ENCODE measurements at regions not wholly inside any gene's neighbourhood (a gene's known extent, or its start where the extent isn't known, plus 50 kb on each side); places are given as distances from the start of the nearest gene placed in this dataset.

DNA sequence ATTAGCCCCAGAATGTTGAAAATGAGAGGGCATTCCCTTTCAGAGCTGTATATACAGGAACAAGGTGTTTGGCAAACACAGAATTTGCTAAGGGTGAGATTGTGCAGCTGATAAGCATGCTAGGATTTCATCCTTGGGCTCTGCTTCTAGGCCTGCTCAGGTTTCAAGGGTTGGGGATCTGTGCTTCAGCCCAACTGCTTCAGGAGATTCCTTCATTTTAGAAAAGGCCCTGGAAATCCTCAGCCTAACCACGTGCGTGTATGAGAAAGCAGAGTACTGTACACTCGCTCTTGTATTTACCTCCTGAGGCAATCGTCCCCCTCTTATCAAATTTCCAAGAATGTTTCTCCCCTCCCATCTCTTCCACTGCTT, 291.6 kb upstream of the ARGLU1 start:
- Histone ChIP-seq H3K9me3 (ENCODE audit: low read length) (no peaks in the 10 kb centered on the region), H3K9me2 (ENCODE audit: insufficient read depth, low read length) (no peaks in the 10 kb centered on the region), H3K27me3 (ENCODE audit: insufficient read depth, low read depth, low read length) (no peaks in the 10 kb centered on the region), H3K79me2 (replicated peaks; ENCODE audit: insufficient read depth, low read length) (no peaks in the 10 kb centered on the region), H4K20me1 (ENCODE audit: insufficient read depth) (no peaks in the 10 kb centered on the region), H3K27ac (ENCODE audit: low read length) (no peak overlapping the region), H3K36me3 (ENCODE audit: insufficient read depth, low read length) (no peaks in the 10 kb centered on the region), H3F3A (ENCODE audit: insufficient read depth, low read length, poor library complexity, severe bottlenecking) (no peaks in the 10 kb centered on the region), H3K4me3 (ENCODE audit: low read length) (no peak overlapping the region), H3K4me2 (ENCODE audit: low read length) (no peak overlapping the region), H3K9ac (ENCODE audit: low read length) (no peak overlapping the region), H2AFZ (ENCODE audit: low read depth, low read length) (no peak overlapping the region)
- TF ChIP-seq POLR2AphosphoS5 (IDR thresholded peaks at IDR 0.05) (no peak), RAD21 (conservative IDR thresholded peaks at IDR 0.05) (no peak)
- TF ChIP-seq, protein P1, sequence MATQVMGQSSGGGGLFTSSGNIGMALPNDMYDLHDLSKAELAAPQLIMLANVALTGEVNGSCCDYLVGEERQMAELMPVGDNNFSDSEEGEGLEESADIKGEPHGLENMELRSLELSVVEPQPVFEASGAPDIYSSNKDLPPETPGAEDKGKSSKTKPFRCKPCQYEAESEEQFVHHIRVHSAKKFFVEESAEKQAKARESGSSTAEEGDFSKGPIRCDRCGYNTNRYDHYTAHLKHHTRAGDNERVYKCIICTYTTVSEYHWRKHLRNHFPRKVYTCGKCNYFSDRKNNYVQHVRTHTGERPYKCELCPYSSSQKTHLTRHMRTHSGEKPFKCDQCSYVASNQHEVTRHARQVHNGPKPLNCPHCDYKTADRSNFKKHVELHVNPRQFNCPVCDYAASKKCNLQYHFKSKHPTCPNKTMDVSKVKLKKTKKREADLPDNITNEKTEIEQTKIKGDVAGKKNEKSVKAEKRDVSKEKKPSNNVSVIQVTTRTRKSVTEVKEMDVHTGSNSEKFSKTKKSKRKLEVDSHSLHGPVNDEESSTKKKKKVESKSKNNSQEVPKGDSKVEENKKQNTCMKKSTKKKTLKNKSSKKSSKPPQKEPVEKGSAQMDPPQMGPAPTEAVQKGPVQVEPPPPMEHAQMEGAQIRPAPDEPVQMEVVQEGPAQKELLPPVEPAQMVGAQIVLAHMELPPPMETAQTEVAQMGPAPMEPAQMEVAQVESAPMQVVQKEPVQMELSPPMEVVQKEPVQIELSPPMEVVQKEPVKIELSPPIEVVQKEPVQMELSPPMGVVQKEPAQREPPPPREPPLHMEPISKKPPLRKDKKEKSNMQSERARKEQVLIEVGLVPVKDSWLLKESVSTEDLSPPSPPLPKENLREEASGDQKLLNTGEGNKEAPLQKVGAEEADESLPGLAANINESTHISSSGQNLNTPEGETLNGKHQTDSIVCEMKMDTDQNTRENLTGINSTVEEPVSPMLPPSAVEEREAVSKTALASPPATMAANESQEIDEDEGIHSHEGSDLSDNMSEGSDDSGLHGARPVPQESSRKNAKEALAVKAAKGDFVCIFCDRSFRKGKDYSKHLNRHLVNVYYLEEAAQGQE (IDR thresholded peaks at IDR 0.05; ENCODE audit: borderline replicate concordance), result no peak

DNA sequence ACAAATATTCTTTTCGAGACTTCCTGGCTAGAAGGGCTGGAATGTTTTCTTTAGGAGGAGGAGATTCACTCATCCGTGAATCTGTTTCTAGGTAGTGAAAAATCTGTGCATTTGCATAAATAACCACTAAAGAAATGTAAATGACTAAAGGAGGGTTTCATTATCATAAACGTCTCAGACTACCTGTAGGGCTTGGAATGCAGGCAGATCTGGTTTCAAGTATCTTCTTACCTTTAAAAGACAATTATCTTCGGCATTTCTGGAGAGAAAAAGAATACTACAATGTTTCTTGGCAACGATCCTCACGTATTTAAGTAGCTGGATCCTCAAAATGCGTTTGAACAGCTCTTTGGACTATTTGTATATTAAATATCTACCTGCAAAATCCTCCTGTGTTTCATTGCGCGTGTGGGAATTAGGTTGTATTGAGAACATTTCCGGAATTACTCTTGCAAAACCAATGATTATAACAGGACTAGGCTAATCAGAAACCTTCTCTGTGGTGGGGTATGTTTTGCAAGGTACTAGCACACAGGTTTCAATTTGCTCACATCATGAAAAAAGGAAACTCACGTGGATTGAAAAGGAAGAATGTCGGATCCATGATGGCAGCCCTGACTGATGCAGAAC, 291.1 kb upstream of the ARGLU1 start:
- Histone ChIP-seq H3K4me2 (ENCODE audit: low read length) (no peak overlapping the region), H3K9ac (ENCODE audit: low read length) (no peak overlapping the region), H3K27ac (ENCODE audit: low read length) (no peak overlapping the region), H3F3A (ENCODE audit: insufficient read depth, low read length, poor library complexity, severe bottlenecking) (no peaks in the 10 kb centered on the region), H3K9me3 (ENCODE audit: low read length) (no peaks in the 10 kb centered on the region), H3K9me2 (ENCODE audit: insufficient read depth, low read length) (no peaks in the 10 kb centered on the region), H3K27me3 (ENCODE audit: insufficient read depth, low read depth, low read length) (no peaks in the 10 kb centered on the region), H4K20me1 (ENCODE audit: insufficient read depth) (no peaks in the 10 kb centered on the region), H3K36me3 (ENCODE audit: insufficient read depth, low read length) (no peaks in the 10 kb centered on the region), H3K79me2 (replicated peaks; ENCODE audit: insufficient read depth, low read length) (no peaks in the 10 kb centered on the region), H2AFZ (ENCODE audit: low read depth, low read length) (no peak overlapping the region), H3K4me3 (ENCODE audit: low read length) (no peak overlapping the region)
- TF ChIP-seq EP300 (conservative IDR thresholded peaks at IDR 0.05; ENCODE audit: poor library complexity, severe bottlenecking) (no peak), SMC3 (conservative IDR thresholded peaks at IDR 0.05; ENCODE audit: poor library complexity) (no peak), MXI1 (conservative IDR thresholded peaks at IDR 0.05; ENCODE audit: poor library complexity, severe bottlenecking) (no peak), POLR2AphosphoS5 (IDR thresholded peaks at IDR 0.05) (no peak)
- TF ChIP-seq, protein P2, sequence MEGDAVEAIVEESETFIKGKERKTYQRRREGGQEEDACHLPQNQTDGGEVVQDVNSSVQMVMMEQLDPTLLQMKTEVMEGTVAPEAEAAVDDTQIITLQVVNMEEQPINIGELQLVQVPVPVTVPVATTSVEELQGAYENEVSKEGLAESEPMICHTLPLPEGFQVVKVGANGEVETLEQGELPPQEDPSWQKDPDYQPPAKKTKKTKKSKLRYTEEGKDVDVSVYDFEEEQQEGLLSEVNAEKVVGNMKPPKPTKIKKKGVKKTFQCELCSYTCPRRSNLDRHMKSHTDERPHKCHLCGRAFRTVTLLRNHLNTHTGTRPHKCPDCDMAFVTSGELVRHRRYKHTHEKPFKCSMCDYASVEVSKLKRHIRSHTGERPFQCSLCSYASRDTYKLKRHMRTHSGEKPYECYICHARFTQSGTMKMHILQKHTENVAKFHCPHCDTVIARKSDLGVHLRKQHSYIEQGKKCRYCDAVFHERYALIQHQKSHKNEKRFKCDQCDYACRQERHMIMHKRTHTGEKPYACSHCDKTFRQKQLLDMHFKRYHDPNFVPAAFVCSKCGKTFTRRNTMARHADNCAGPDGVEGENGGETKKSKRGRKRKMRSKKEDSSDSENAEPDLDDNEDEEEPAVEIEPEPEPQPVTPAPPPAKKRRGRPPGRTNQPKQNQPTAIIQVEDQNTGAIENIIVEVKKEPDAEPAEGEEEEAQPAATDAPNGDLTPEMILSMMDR (IDR thresholded peaks at IDR 0.05; ENCODE audit: poor library complexity, severe bottlenecking), result no peak

DNA sequence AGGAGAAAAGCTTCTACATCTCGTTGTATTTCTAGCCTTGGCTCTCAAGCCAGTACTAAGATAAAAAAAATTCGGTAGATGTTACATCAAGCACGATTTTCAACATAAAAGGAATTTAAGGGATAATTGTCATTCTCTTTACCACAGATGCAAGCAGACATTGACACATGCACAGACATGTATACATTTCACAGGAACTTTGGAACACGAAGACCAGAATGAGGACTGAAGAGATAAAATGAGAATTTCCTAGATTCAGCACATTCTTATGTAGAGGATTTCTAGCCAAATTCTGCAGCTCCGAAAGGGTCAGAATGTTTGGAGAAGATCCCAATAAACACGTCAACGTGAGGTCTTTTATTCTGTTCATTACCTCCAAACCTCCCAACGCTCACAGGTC, 284.5 kb upstream of the ARGLU1 start:
- H3K4me2 ChIP-seq (ENCODE audit: low read length), result no peak overlapping the region
- no peaks in the 10 kb centered on the region for H3K9me2 ChIP-seq (ENCODE audit: insufficient read depth, low read length)
- H3K4me3 ChIP-seq (ENCODE audit: low read length), result no peak overlapping the region
- no peaks in the 10 kb centered on the region for H3K79me2 ChIP-seq (replicated peaks; ENCODE audit: insufficient read depth, low read length)
- H3K9ac ChIP-seq (ENCODE audit: low read length), result no peak overlapping the region
- no peaks in the 10 kb centered on the region for H3K27me3 ChIP-seq (ENCODE audit: insufficient read depth, low read depth, low read length)
- H3F3A ChIP-seq (ENCODE audit: insufficient read depth, low read length, poor library complexity, severe bottlenecking), result no peaks in the 10 kb centered on the region
- TF ChIP-seq, protein P2 (IDR thresholded peaks at IDR 0.05; ENCODE audit: poor library complexity, severe bottlenecking), result no peak
- no peak for TF ChIP-seq RAD21 (conservative IDR thresholded peaks at IDR 0.05)
- TF ChIP-seq EP300 (conservative IDR thresholded peaks at IDR 0.05; ENCODE audit: poor library complexity, severe bottlenecking), result no peak
- TF ChIP-seq MXI1 (conservative IDR thresholded peaks at IDR 0.05; ENCODE audit: poor library complexity, severe bottlenecking), result no peak
- H2AFZ ChIP-seq (ENCODE audit: low read depth, low read length), result no peak overlapping the region
- no peak overlapping the region for H3K27ac ChIP-seq (ENCODE audit: low read length)
- no peaks in the 10 kb centered on the region for H4K20me1 ChIP-seq (ENCODE audit: insufficient read depth)
- H3K36me3 ChIP-seq (ENCODE audit: insufficient read depth, low read length), result no peaks in the 10 kb centered on the region
- H3K9me3 ChIP-seq (ENCODE audit: low read length), result no peaks in the 10 kb centered on the region

Measured in neural cell (in vitro differentiated cells).